GM23338 (cell line): ENCODE measurements at regions not wholly inside any gene's neighbourhood (a gene's known extent, or its start where the extent isn't known, plus 50 kb on each side); places are given as distances from the start of the nearest gene placed in this dataset.

Experiments used
- EZH2phosphoT487 ChIP-seq: fragments of 200-600 bp; sonication (generic); IDR thresholded peaks from one replicate; pipeline ENCODE4 v1.8.1; 2018; ENCODE audit warnings: antibody characterized with exemption; ENCODE audit not compliant: unreplicated experiment
- POLR2AphosphoS5 ChIP-seq: IDR thresholded peaks from 2 replicates; pipeline ENCODE4 v1.6.1; 2016; ENCODE audit warnings: antibody characterized with exemption, low read depth
- TF ChIP-seq, protein P1 (sequence below), 2 experiments: fragments of 200-600 bp in 1 of 2; sonication (generic) in 1 of 2; conservative IDR thresholded peaks; 2 replicates each; pipeline versions ENCODE4 v1.5.1 to v1.6.1; 2016 to 2017; ENCODE audit warnings: antibody characterized with exemption in 2 of 2, low read depth in 2 of 2, mild to moderate bottlenecking in 2 of 2, moderate library complexity in 1 of 2

DNA sequence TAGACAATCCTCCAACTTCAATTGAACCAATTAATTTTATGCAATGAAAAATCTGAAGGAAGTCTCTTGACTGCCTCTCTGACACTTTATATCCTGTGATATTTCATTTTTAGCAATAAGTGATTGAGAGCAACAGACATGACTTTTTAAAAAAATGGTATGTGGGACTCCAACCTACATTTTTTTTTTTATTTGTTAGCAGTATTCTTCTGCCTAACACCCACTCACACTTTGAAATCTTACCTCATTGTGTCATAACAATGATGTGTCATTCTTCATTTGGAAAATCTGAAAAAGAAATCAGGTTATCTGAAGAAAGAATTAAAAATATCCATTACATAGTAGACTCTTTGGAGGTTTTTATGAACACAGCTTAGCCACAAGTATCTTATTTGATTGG is 541.3 kb upstream of the KCNMB2 start:
- TF ChIP-seq, protein P1, sequence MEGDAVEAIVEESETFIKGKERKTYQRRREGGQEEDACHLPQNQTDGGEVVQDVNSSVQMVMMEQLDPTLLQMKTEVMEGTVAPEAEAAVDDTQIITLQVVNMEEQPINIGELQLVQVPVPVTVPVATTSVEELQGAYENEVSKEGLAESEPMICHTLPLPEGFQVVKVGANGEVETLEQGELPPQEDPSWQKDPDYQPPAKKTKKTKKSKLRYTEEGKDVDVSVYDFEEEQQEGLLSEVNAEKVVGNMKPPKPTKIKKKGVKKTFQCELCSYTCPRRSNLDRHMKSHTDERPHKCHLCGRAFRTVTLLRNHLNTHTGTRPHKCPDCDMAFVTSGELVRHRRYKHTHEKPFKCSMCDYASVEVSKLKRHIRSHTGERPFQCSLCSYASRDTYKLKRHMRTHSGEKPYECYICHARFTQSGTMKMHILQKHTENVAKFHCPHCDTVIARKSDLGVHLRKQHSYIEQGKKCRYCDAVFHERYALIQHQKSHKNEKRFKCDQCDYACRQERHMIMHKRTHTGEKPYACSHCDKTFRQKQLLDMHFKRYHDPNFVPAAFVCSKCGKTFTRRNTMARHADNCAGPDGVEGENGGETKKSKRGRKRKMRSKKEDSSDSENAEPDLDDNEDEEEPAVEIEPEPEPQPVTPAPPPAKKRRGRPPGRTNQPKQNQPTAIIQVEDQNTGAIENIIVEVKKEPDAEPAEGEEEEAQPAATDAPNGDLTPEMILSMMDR (conservative IDR thresholded peaks at IDR 0.05; ENCODE audit: low read depth in 2 of 2): no peak
- TF ChIP-seq POLR2AphosphoS5 (no peak), EZH2phosphoT487 (no peak)
